Activated naive CD4-positive, alpha-beta T cell treated with Interleukin-2 at 50 U/mL for 16 hours (primary cell): ENCODE measurements at regions not wholly inside any gene's neighbourhood (a gene's known extent, or its start where the extent isn't known, plus 50 kb on each side); places are given as distances from the start of the nearest gene placed in this dataset.
"Not testable (repeated sequence)": the region's sequence is repeated elsewhere in the genome, so short reads cannot be mapped to it uniquely, and the experiment has no call there.

Source experiments
- DNase-seq: peaks from one replicate; pipeline ENCODE4 v3.0.0-alpha.2; 2020

DNA sequence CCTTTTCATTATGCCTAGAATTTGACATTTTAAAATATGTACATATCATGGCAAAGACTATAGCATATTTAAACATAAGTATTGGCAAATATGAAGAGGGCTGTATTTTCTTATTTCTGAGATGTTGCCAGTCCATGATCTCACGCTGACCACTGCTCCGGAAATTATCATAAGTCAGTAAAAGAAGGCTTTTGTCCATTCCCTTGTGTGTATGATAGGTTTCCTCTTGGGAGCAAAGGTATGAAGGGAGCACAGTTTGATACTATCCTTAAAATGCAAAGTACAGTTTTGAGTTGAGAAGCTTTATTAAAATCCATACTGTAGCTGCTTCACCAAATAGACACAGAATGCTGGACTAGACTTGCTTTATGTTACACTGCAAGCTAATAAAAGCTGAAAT, 52.6 kb upstream of the AGA start:
- DNase-seq: no peak

DNA sequence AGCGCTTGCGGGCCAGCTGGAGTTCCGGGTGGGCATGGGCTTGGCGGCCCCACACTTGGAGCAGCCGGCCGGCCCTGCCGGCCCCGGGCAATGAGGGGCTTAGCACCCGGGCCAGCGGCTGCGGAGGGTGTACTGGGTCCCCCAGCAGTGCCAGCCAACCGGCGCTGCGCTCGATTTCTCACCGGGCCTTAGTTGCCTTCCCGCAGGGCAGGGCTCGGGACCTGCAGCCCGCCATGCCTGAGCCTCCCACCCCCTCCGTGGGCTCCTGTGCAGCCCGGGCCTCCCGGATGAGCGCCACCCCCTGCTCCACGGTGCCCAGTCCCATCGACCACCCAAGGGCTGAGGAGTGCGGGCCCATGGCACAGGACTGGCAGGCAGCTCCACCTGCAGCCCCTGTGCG, 53.4 kb upstream of the AGA start:
- DNase-seq: not testable (repeated sequence)

DNA sequence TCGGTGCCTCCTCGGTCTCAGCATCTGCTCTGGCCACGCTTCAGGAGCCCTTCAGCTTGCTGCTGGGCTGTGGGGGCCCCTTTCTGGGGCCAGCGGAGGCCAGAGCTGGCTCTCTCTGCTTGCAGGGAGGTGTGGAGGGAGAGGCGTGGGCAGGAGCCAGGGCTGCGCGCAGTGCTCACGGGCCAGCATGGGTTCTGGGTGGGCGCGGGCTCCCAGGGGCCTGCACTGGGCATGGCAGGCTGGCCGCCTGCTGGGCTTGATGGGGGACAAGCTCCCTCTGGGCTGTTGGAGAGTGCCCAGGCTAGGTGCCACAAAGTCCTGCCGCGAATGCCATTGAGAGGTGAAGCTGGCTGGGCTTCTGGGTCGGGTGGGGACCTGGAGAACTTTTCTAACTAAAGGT, 57.3 kb upstream of the AGA start:
- DNase-seq: no peak

GRCh38 chr4:177505171-177505615, 63.0 kb upstream of the AGA start:
- no peak for DNase-seq

GRCh38 chr4:177508662-177509061, 66.4 kb upstream of the AGA start:
- no peak for DNase-seq

- no peak for DNase-seq
Measured at GRCh38 chr4:177509226-177509745, 67.0 kb upstream of the AGA start.

DNA sequence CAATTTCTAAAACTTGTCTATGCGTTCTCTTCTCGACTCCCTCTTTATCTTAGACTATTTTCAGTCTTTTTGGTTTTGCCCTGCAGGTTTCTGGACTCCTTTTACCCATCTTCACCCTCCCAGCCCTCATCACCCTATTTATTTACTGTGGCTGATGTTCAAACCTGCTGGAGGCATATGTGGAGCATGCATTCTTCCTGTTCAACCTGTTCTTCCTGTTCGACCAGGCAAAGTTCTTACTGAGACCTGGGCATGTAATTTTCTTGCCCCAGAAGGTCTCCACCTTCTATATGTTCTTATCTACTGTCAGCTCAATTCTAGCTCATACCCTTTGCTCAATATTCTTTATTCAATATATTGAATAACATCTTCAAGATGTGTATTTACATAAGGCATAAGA, 69.4 kb upstream of the AGA start:
- DNase-seq: no peak

- no peak for DNase-seq
Measured at GRCh38 chr4:177512646-177513045, 70.4 kb upstream of the AGA start.

DNA sequence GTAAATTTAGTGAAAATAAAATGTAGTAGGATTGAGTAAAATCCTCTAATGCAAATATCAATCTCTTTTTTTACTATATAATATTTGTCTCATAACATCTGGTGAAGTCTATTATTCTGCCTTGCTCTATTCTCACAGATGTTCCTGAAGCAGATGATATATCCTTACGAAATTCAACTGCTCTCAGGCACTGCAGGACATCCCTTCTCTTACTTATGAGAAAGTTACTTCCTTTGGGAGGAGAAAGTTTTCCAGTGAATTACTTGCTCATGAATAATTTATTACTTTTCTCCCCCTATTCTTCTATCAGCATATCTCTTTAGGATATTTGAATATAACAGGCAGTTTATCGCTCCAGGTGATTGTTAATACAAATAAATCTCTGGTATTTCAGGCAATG, 75.6 kb upstream of the AGA start:
- no peak for DNase-seq

DNA sequence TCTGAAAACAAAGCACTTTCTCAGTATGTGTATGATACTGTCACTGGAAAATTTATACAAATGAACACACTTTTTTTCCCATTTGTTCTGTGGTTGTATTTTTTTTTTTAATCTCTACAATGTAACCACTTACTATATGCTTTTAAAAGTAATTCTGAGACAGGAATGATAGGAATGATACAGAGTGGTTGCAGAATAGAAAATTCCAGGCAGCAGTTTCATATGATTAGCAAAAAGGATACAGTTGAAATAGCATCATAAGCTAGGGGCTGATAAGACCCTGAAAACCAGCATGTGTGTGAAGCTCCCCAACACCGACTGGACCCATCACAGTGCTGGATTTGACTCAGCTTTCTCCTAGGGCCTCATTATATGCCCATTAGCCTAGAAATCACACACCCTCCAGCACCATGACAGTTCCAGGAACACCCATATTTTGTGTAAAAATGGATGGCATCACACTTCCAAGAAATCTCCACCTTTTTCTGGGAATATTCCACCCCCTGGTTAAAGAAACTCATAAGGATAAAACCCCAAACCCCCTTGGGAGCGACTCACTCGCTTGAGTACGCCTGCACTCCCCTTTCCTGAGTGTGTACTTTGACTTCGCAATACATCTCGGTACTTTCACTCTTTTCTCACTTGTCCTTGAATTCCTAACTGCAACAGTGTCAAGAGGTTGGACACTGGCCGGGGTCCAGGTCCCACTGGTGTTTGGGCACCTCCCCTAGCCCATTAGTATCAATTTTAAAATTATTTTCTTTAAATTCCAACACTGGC, 77.4 kb upstream of the AGA start:
- DNase-seq: no peak

DNA sequence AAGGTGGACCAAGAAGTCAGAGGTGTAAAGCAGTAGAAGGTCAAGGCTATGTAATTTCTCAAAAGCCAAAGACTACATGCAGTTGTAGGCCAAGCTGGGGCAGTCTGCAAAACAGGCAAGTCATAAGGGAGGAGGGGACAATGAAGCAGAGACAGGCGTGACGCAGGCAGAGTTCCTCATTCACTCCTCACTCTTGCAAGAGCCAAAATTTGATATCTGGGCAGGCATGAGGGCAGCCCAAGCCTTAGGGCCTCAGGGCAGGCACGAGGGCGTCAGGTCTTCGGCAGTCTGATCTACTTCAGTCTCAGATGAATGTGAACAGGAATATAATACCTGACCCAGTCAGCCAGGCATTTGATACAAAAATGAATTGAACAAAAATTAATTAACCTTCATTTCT, 86.4 kb upstream of the AGA start:
- DNase-seq: no peak

DNA sequence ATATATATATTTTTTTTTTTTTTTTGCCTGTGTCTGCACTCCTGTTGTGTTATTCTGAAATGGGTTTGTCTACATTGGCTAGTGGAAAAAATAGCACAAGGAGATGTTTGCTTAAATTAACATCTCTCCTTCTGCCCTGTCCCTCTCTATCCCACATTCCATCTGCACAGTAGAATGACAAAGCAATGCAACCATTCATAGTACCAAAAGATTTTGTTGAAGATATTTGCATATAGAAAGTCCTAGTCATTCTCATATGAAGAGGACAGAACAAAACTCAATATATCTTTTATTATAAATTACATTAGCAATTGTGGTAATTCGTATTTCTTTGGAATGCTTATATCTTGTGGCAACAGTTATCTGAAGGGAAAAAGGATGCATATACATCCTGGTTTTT, 88.3 kb upstream of the AGA start:
- no peak for DNase-seq

DNA sequence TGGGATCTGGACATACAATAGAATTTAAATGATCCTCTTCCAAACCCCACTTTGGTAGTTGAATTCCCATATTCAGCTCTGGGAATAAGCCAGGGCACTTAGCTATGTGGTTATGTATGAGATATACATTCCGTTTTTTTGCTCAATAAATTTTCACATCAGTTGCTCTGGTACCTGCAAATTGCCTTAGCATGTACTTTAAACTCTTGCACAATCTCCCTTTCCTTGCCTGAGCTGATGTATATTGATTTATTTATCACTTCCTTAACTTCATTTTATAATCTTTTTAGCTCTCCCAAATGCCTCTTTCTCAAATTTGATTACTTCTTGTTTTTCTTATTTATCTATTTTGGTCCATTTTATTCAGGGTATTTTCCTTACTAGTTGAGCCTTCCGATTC, 90.1 kb upstream of the AGA start:
- no peak for DNase-seq

GRCh38 chr4:177534841-177535240, 92.6 kb upstream of the AGA start:
- not testable (repeated sequence) for DNase-seq

DNA sequence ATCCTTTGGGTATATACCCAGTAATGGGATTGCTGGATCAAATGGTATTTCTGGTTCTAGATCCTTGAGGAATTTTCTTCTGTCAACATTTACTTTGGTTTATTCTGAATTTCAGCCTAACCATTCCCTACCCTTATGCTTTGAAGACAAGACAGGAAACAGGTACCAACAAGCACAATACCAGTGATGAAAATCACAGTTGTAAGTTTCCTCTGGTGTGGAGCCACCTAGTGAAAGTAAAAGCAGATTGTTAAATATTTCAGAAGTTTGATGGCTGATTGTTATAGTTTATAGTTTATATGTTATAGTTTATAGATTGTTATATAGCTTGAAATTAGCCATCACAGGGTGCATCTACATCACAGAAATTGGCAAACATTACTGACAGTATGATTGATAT, 104.5 kb upstream of the AGA start:
- no peak for DNase-seq

- no peak for DNase-seq
Measured at GRCh38 chr4:177547985-177548384, 105.7 kb upstream of the AGA start.

GRCh38 chr4:177555007-177555574, 112.9 kb upstream of the AGA start:
- no peak for DNase-seq

- DNase-seq: no peak
Measured at GRCh38 chr4:177557416-177557815, 115.2 kb upstream of the AGA start.

DNA sequence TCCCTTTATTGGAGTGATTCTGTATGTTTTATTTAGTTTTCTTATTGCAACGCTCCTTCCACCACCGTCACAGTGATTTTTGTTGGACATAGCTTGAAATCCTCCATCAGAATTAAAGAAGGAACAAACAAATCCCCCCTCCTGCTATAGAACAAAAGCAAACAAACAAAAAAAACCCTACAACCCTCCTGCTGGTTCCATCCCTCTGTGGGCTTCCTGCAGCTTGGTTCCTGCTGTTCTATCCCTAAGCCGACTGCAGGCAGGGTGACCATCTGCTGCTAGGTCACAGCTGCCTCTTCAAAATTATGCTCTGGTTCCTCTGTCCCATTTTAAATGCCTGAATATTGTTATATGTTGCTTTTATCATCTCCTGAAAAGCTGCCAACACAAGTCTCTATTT, 116.8 kb upstream of the AGA start:
- DNase-seq: no peak

- DNase-seq: no peak
Measured at GRCh38 chr4:177562163-177562562, 119.9 kb upstream of the AGA start.

DNA sequence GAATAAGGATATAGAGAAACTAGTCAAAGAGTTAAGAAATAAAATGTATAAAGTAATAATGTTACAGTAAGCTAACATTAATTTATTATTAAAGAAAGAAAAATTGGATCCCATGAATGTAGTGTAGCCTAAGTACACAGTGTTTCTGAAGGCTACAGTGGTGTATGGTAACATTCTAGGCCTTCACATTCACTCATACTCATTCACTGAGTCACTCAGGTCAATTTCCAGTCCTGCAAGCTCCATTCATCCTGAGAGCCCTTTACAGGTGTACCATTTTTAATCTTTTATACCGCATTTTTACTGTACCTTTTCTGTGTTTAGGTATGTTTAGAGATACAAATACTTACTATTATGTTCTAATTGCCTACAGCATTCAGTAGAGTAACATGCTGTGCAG, 120.6 kb upstream of the AGA start:
- no peak for DNase-seq

- no peak for DNase-seq
Measured at GRCh38 chr4:177566691-177567090, 124.5 kb upstream of the AGA start.

DNA sequence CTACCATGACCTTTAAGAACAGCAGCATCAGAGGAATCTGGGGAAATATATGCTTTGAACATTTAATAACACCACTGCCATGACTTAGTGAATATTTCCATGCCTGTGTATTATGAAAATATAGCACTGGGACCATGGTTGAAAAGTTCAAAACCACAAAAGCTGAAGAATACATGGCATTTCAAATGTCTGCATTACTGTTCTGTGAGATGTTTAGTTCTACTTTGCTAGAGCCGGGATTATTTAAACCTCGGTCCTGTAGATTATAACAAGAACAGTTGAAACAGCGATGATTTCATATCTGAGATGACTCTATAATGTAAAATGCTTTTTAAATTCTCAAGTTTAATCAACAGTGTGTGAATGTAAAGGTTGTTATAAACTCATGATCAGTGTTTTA, 126.7 kb upstream of the AGA start:
- DNase-seq: no peak

DNA sequence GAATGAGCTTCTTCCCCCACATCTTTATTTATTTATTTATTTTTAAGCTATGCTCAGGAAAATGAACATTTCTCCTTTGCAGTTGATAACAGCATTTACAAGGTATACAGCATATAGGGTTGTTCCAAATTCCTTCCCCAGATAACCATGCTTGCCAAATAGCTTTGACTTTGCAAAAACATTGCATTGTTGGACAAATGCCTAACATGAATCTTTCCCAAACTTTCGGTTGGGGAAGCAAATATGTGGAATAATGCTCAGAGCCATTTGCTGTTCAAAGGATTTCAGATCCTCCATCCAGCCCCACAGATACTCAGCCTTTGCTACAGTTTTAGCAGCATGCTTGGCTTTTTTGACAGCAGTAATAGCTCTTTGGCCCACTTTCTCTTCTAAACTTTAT, 127.2 kb upstream of the AGA start:
- DNase-seq: no peak

GRCh38 chr4:177573507-177573906, 131.3 kb upstream of the AGA start:
- no peak for DNase-seq
